C4-2B (cell line): ENCODE measurements at regions not wholly inside any gene's neighbourhood (a gene's known extent, or its start where the extent isn't known, plus 50 kb on each side); places are given as distances from the start of the nearest gene placed in this dataset.

Experiments used
- ZFX ChIP-seq: fragments of 450-650 bp; IDR thresholded peaks from 2 replicates; pipeline ENCODE4 v1.6.1; 2017
- TF ChIP-seq, protein P1 (sequence below): fragments of 450-650 bp; conservative IDR thresholded peaks from 2 replicates; pipeline ENCODE4 v1.5.1; 2017; ENCODE audit warnings: mild to moderate bottlenecking

GRCh38 chr3:160108362-160108761 is 116.9 kb upstream of the C3orf80 start:
- TF ChIP-seq, protein P1, sequence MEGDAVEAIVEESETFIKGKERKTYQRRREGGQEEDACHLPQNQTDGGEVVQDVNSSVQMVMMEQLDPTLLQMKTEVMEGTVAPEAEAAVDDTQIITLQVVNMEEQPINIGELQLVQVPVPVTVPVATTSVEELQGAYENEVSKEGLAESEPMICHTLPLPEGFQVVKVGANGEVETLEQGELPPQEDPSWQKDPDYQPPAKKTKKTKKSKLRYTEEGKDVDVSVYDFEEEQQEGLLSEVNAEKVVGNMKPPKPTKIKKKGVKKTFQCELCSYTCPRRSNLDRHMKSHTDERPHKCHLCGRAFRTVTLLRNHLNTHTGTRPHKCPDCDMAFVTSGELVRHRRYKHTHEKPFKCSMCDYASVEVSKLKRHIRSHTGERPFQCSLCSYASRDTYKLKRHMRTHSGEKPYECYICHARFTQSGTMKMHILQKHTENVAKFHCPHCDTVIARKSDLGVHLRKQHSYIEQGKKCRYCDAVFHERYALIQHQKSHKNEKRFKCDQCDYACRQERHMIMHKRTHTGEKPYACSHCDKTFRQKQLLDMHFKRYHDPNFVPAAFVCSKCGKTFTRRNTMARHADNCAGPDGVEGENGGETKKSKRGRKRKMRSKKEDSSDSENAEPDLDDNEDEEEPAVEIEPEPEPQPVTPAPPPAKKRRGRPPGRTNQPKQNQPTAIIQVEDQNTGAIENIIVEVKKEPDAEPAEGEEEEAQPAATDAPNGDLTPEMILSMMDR = no peak
- no peak for TF ChIP-seq ZFX
